ENCODE measurements at regions not wholly inside any gene's neighbourhood (a gene's known extent, or its start where the extent isn't known, plus 50 kb on each side); places are given as distances from the start of the nearest gene placed in this dataset.
A peak's percentile ranks its signal among the peaks of the same experiment; 100 is the strongest.

DNA sequence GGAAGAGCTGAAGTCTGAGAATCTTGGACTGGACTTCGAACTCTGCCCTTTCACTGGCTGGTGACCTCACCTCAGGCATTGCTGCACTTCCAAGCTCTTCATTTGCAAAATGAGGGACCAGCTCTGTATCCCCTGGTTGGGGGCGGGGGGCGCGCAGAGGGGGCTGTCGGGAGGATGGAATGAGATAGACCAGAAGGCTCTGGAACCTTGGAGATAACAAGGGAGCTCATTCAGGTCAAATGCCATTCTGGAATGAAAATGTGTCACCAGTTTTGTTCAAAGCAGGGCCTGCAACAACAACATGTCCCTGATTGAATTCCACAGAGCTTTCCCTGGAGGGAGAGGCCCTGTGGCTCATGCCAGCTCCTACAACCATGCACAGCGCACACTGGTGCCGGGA is 370.5 kb downstream of the MN1 start:
- Histone ChIP-seq H3K4me3 (ENCODE audit: low read length in 3 of 3) (no peak overlapping the region), H3K27ac (ENCODE audit: low read depth in 2 of 2, low read length in 2 of 2) (no peak overlapping the region), H3K4me1 (ENCODE audit: control insufficient read depth in 2 of 3, insufficient read depth in 2 of 3, low read depth in 1 of 3, low read length in 3 of 3) (no peaks in the 10 kb centered on the region), H3K36me3 (ENCODE audit: control insufficient read depth in 2 of 3, insufficient read depth in 3 of 3, low read length in 3 of 3) (no peaks in the 10 kb centered on the region), H3K27me3 (ENCODE audit: control insufficient read depth, insufficient read depth, low read length) (no peaks in the 10 kb centered on the region), H3K9ac (ENCODE audit: low read length in 3 of 3) (no peak overlapping the region), H3K9me3 (ENCODE audit: control insufficient read depth in 2 of 3, insufficient read depth in 1 of 3, low read length in 3 of 3) (peaks cover 0 to 15% (median 0%) of the 10 kb centered on the region in 3 donors)
- no peak for FAIRE-seq
- TF ChIP-seq, protein P1, sequence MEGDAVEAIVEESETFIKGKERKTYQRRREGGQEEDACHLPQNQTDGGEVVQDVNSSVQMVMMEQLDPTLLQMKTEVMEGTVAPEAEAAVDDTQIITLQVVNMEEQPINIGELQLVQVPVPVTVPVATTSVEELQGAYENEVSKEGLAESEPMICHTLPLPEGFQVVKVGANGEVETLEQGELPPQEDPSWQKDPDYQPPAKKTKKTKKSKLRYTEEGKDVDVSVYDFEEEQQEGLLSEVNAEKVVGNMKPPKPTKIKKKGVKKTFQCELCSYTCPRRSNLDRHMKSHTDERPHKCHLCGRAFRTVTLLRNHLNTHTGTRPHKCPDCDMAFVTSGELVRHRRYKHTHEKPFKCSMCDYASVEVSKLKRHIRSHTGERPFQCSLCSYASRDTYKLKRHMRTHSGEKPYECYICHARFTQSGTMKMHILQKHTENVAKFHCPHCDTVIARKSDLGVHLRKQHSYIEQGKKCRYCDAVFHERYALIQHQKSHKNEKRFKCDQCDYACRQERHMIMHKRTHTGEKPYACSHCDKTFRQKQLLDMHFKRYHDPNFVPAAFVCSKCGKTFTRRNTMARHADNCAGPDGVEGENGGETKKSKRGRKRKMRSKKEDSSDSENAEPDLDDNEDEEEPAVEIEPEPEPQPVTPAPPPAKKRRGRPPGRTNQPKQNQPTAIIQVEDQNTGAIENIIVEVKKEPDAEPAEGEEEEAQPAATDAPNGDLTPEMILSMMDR (IDR thresholded peaks at IDR 0.05; ENCODE audit: borderline replicate concordance, extremely low read depth, insufficient read depth), result no peak
- intact Hi-C loops (cut with DNase I), result no loop called here
- no peak for DNase-seq

DNA sequence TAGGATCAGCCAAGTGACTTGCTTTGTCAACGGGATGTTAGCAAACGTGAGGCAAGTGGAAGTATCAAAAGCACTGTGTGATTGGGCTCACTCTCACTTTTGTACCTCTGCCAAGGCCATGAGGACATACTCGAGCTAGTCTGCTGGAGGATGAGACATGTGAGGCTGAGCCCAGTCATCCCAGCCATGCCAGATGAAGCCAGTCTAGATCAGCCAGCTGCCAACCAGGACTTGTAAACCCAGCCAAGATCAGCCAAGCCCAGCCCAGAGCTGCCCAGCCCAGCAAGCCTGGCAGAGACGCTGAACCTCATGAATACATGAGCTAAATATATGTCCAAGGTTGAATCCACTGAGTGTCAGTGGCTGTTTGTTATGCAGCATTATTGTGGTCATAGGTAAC is 369.7 kb downstream of the MN1 start:
- H3K27ac ChIP-seq (ENCODE audit: low read depth in 2 of 2, low read length in 2 of 2), result no peak overlapping the region

DNA sequence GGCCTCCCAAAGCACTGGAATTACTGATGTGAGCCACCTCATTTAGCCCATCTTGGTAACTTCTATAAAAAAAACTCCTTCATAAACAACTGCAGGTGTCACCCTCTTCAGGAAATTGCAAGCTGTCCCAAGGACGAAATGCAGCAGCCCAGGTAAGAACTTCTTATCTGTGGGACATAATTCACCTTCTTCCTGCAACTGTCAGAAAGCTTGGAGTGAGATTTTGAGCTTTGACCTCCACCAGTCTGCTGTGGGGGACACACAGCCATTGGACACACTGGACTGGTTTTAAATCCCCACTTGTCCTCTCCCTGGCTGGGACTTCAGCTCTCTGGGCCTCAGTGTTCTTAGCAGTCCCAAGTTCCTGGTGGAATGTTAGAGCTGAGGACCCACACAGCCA is 368.5 kb downstream of the MN1 start:
- H3K9ac ChIP-seq (ENCODE audit: low read length in 3 of 3), result no peak overlapping the region
- DNase-seq (no peak), FAIRE-seq (no peak)
- H3K4me3 ChIP-seq (ENCODE audit: low read length in 3 of 3), result no peak overlapping the region
- H3K27ac ChIP-seq (ENCODE audit: low read depth in 2 of 2, low read length in 2 of 2), result no peak overlapping the region
- TF ChIP-seq, protein P1 (IDR thresholded peaks at IDR 0.05; ENCODE audit: borderline replicate concordance, extremely low read depth, insufficient read depth), result no peak
- H3K9me3 ChIP-seq (ENCODE audit: control insufficient read depth in 2 of 3, insufficient read depth in 1 of 3, low read length in 3 of 3), result peaks cover 0 to 8% (median 0%) of the 10 kb centered on the region in 3 donors
- H3K4me1 ChIP-seq (ENCODE audit: control insufficient read depth in 2 of 3, insufficient read depth in 2 of 3, low read depth in 1 of 3, low read length in 3 of 3), result no peaks in the 10 kb centered on the region
- no peaks in the 10 kb centered on the region for H3K36me3 ChIP-seq (ENCODE audit: control insufficient read depth in 2 of 3, insufficient read depth in 3 of 3, low read length in 3 of 3)
- intact Hi-C loops (cut with DNase I), result no loop called here
- H3K27me3 ChIP-seq (ENCODE audit: control insufficient read depth, insufficient read depth, low read length), result no peaks in the 10 kb centered on the region

More for the DNA sequence above, 369.7 kb downstream of the MN1 start:
- no peaks in the 10 kb centered on the region for H3K27me3 ChIP-seq (ENCODE audit: control insufficient read depth, insufficient read depth, low read length)
- H3K36me3 ChIP-seq (ENCODE audit: control insufficient read depth in 2 of 3, insufficient read depth in 3 of 3, low read length in 3 of 3), result no peaks in the 10 kb centered on the region
- H3K4me1 ChIP-seq (ENCODE audit: control insufficient read depth in 2 of 3, insufficient read depth in 2 of 3, low read depth in 1 of 3, low read length in 3 of 3), result no peaks in the 10 kb centered on the region
- intact Hi-C loops (cut with DNase I), result no loop called here
- no peak overlapping the region for H3K9ac ChIP-seq (ENCODE audit: low read length in 3 of 3)
- peaks cover 0 to 15% (median 0%) of the 10 kb centered on the region in 3 donors for H3K9me3 ChIP-seq (ENCODE audit: control insufficient read depth in 2 of 3, insufficient read depth in 1 of 3, low read length in 3 of 3)
- DNase-seq (no peak), FAIRE-seq (no peak)
- no peak overlapping the region for H3K4me3 ChIP-seq (ENCODE audit: low read length in 3 of 3)
- TF ChIP-seq, protein P1 (IDR thresholded peaks at IDR 0.05; ENCODE audit: borderline replicate concordance, extremely low read depth, insufficient read depth), result no peak

DNA sequence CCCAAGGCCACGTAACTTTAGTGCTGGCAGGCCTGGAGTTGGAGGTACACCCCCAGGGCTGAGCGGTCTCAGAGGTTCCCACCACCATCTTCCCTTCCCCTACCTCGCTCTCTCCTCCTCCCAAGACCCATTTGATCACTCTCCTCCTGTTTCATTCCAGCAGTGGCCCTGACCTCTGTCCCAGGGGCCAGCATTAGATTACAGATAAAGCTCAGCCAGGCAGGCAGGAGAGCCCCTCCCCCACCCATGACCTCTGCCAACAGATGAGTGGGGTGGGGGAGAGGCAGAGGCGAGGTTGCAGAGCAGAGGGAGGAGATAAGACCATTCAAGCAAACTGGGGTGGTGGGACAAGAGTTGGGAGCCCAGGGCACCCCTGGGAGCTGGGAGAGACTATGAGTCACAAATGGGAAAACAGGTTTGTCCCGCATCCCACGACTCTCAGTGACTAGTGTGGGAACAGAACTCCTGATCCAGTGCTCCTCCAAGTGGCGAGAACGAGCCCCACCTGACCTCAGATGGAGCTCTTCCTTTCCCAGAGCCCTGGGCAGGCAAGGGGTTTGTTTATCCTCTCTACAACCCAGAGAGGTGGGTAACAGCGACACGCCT is 367.9 kb downstream of the MN1 start:
- Histone ChIP-seq H3K27me3 (ENCODE audit: control insufficient read depth, insufficient read depth, low read length) (no peaks in the 10 kb centered on the region), H3K4me1 (ENCODE audit: control insufficient read depth in 2 of 3, insufficient read depth in 2 of 3, low read depth in 1 of 3, low read length in 3 of 3) (no peaks in the 10 kb centered on the region), H3K9me3 (ENCODE audit: control insufficient read depth in 2 of 3, insufficient read depth in 1 of 3, low read length in 3 of 3) (peaks cover 0 to 8% (median 0%) of the 10 kb centered on the region in 3 donors), H3K27ac (ENCODE audit: low read depth in 2 of 2, low read length in 2 of 2) (no peak overlapping the region), H3K36me3 (ENCODE audit: control insufficient read depth in 2 of 3, insufficient read depth in 3 of 3, low read length in 3 of 3) (no peaks in the 10 kb centered on the region), H3K4me3 (ENCODE audit: low read length in 3 of 3) (no peak overlapping the region), H3K9ac (ENCODE audit: low read length in 3 of 3) (no peak overlapping the region)
- FAIRE-seq (no peak), DNase-seq (peak in 4 of 5 donors; percentile 51 to 85 (median 67))
- TF ChIP-seq, protein P1 (IDR thresholded peaks at IDR 0.05; ENCODE audit: borderline replicate concordance, extremely low read depth, insufficient read depth), result no peak
- intact Hi-C loops (cut with DNase I), result no loop called here

All from kidney (tissue), 13 donors.